ENCODE measurements at regions not wholly inside any gene's neighbourhood (a gene's known extent, or its start where the extent isn't known, plus 50 kb on each side); places are given as distances from the start of the nearest gene placed in this dataset.
"Not testable (repeated sequence)": the region's sequence is repeated elsewhere in the genome, so short reads cannot be mapped to it uniquely, and the experiment has no call there.

DNA sequence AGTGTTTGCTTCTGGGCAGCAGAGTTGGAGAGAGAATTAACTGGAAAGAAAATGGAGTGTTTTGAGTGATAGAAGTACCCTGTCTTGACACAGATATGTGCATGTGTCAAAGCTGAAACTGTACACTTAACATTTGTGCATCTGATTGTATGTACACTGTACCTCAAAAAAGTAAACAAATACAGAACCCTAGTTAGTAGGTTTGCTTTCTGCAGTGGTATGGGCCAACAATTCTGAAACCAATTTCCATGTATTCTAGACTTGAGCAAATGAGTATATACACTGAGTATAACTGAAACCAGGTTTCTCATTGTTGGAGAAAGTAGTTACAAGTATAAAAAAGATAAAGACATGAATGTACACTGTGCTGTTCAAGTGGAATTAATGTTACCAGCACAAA, 52.4 kb downstream of the ELAPOR2 start:
- no peak for DNase-seq

DNA sequence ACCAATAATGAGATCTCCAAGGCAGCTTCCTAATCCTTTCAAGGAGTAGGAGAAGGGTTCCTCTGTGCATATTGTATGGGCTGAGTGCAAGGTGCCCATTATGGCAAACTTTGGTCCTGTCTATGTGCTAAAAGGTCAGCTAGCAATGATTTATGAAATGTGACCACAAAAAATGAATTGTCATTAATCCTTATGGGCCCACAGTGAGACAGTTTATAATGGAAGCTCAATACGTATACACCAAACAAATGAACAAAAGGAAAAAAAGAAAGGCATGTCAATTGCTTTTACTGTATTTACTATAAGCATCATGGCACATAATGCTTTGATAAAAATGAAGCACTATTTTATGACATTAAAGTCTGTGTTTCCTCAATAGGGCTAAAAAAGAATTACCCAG, 54.5 kb downstream of the ELAPOR2 start:
- DNase-seq, result no peak

DNA sequence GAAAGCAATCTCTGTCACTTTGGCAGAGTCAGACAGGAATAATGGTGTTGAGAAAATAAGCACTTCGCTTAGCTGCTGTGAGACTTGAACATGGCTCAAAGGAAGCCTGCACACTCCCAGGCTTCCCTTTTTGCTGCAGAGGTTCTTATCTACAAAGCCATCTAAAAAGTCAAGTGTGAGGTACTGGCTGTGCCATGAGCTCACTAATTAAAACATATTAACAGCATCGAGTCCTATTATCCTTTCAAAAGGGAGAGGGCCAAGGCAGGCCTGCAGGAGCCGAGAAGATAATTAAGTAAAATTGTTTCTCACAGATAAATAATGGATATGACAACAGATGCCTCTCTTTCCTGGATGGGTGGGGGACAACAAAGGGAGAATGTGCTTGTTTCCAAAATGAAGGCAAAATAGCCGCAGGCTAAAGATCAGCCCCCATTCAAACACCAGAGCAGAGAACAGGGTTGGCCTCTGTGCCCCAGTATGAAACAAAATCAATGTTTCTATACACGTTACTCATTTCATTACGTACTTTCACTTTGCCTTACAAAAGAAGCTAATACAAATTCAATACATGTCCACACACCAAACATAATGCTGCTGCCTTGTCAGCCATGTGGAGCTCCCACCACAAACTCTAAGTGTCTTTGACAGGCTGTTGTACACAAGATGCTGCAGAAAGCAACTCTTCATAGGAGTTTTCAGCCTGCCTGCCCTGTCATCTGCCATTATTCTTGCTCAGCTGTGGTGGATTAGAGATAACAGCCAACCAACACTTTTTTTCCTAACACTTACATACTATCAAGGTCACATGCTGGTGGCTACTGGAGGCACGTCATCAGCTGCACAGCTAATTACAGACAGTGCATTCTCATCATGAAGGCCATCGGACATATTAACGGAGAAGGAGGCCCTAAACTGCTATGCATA, 55.3 kb downstream of the ELAPOR2 start:
- no peak for DNase-seq

DNA sequence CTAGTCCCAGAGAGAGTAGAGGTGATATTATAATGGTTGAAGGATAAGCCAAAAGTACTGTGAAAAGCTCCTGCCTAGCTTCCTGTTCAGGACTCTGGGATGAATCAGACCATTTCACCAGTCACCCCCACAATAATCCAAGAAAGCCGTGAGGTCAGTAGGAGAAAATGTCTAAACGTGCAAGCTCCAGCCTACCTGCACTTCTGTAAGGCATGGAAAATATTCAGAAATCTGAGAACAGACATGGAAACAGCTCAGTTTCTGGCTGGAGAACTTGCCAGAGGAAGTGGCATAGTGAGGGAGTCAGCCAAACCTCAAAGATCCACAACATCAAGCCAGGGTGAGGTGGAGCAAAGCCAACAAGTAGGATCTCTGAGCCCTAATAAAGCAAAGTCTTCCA, 58.2 kb downstream of the ELAPOR2 start:
- DNase-seq, result no peak

DNA sequence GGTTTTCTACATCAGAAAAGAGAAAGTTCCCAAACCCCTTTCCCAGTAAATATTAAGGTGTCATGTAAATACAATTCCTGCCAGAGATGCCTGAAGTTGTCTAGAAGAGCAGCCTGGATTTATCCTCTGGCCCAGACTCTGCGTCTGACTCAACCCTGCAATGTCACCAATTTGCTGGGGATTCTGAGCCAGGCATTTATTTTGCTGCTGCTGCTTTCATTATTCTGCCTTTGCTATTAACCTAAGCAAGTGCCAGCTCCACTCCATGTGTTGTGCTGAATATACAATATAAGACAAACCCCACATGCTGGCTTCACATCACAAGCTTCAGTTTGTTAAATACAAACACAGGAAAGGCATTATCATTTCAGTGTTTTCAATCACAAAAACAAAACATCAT, 59.1 kb downstream of the ELAPOR2 start:
- DNase-seq, result no peak

DNA sequence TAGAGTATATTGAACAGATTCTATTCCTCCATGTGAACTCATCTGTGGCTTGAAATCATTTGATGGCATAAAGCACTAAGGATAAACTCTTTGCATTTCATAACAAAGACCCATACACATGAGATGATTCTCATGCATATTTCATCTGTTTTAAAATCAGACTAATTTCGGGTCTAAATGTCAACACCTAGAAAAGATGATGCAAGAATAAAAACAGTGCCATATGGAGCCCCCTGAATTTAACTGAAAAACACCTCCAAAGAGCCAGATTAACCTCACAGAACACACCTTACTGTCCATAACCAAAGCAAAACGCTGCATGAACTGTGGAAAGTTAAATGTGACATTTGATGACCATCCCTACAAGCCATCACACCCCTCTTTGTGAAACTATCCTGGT, 59.7 kb downstream of the ELAPOR2 start:
- no peak for DNase-seq

DNA sequence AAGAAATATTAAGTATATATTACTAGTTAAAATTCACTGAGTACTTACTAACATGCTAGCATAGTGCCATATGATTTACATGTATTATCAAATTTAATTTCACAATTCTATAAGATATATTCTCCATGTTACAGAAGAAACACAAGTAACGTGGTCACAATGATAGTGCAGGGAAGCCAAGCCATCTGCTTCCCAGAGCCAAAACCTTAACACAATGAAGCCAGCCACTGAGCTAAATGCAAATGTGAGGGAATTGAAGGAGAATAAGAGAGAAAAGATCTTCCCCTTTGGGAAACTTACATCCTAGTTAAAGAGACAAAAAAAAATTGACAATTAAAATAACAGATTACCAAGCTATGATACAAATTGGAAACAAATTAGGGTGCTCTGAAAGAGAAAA, 63.6 kb downstream of the ELAPOR2 start:
- DNase-seq, result no peak

DNA sequence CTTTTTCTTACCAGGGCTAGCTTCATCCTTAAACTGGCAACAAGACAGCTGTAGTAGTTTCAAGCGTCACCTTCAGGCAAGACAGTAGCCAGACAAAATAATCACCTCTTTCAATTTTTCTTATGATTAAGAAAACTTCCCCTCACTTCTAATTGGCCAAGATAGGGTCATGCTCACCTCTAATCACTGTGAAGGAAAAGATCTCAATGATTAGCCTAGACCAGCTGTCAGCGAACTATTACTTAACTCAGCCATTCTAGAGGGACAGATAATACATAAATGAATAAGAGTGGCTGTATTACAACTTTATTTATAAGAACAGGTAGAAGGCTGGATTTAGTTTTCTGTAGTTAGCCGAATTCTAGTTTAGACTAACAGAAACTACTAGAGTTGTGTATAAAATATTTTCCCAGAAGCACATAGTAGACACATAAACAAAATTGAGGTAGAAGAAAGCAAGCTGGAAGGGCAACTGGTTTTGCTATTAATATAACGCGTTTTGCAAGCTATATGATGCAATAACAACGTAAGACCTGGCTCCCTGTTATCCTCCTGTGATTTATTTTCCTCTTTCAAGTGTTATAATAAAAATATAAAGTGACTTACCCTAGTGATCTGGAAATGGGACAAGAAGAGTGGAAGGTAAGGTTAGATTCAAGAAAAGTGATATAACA, 64.3 kb downstream of the ELAPOR2 start:
- DNase-seq, result no peak

DNA sequence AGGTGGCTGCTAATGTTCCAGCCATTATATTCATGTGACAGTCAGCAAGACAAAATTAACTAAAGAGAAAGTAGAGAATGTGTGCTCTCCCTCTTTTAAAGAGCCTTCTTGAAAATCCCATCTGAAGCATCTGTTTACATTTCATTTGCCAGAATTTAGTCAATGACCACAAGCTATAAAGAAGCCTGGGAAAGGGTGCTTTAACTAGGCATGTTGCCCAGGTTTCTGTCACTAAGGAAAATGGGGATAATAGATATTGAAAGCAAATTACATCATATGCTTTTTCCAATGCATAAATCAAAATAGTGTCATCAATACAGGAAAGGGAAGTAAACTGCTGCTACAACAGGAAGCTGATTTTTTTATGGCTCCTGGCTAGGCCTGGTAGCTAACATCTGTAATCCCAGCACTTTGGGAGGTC, 67.7 kb downstream of the ELAPOR2 start:
- DNase-seq, result no peak

DNA sequence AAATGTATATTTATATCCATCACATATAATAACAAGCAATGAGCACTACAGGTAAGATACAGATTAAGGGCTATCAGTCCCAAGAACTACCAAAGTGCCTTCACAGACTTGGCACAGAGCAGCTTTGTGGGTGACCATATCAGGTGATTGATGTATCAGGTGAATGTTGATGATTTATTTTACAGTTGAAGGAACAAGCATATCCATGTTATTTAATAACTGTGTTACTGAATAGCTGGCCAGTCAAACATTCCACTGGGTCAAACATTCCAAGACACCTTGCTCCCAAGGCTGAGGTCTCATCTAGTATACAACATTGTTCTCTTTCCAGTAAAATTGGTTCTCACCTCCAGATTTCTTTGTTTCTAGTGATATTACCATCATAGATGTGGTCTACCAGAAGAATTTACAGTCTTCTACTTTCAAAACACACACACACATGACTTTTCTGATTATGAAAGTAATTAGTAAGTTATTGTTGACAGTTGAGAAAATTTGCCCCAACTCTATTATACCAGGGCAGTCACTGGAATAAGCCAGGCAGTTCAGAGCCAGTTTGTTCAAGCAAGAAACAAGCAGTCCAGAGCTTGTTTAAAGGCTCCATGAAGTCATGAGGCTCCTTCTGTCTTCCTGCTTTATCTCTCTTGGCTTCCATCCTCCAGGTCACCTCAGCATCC, 68.2 kb downstream of the ELAPOR2 start:
- no peak for DNase-seq

DNA sequence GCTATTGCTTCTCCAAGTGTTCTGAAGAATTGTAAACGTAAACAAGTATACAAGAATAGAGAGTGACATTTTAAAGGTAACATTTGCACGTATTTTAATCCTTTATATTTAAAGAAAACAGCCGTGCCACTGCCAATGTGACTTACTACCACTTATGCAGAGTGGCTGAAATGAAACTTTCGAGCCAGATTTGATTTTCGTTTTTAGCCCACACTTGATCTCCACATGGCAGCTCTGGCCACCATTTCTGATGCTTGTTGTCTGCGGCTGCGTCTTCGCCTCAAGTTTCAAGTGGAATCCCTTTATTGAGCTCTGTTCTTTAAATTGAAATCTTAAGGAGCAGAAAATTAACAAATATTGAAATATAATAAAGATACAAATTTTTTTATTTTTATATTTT, 70.0 kb downstream of the ELAPOR2 start:
- DNase-seq, result no peak

DNA sequence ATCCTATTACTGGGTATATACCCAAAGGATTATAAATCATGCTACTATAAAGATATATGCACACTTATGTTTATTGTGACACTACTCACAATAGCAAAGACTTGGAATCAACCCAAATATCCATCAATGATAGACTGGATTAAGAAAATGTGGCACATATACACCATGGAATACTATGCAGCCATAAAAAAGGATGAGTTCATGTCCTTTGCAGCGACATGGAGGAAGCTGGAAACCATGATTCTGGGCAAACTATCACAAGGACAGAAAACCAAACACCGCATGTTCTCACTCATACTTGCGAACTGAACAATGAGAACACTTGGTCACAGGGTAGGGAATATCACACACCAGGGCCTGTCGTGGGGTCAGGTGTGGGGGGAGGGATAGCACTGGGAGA, 71.6 kb downstream of the ELAPOR2 start:
- not testable (repeated sequence) for DNase-seq

DNA sequence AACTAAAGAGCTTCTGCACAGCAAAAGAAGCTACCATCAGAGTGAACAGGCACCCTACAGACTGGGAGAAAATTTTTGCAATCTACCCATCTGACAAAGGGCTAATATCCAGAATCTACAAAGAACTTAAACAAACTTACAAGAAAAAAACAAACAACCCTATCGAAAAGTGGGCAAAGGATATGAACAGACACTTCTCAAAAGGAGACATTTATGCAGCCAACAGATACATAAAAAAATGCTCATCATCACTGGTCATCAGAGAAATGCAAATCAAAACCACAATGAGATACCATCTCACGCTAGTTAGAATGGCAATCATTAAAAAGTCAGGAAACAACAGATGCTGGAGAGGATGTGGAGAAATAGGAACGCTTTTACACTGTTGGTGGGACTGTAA, 72.1 kb downstream of the ELAPOR2 start:
- DNase-seq, result not testable (repeated sequence)

DNA sequence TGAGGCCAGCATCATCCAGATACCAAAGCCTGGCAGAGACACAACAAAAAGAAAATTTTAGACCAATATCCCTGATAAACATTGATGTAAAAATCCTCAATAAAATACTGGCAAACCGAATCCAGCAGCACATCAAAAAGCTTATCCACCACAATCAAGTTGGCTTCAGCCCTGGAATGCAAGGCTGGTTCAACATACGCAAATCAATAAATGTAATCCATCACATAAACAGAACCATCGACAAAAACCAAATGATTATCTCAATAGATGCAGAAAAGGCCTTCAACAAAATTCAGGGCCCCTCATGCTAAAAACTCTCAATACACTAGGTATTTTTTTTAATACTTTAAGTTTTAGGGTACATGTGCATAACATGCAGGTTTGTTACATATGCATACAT, 74.1 kb downstream of the ELAPOR2 start:
- DNase-seq, result not testable (repeated sequence)

DNA sequence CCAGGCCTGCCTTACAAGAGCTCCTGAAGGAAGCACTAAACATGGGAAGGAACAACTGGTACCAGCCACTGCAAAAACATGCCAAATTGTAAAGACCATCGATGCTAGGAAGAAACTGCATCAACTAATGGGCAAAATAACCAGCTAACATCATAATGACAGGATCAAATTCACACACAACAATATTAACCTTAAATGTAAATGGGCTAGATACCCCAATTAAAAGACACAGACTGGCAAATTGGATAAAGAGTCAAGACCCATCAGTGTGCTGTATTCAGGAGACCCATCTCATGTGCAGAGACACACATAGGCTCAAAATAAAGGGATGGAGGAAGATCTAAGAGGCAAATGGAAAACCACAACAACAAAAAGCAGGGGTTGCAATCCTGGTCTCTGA, 75.8 kb downstream of the ELAPOR2 start:
- not testable (repeated sequence) for DNase-seq

DNA sequence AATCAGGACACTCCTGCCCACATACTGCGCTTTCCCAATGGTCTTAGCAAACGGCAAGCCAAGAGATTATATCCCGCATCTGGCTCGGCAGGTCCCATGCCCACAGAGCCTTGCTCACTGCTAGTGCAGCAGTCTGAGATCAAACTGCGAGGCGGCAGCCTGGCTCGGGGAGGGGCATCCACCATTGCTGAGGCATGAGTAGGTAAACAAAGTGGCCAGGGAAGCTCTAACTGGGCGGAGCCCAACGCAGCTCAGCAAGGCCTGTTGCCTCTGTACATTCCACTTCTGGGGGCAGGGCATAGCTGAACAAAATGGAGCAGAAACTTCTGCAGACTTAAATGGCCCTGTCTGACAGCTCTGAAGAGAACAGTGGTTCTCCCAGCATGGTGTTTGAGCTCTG, 77.5 kb downstream of the ELAPOR2 start:
- not testable (repeated sequence) for DNase-seq

DNA sequence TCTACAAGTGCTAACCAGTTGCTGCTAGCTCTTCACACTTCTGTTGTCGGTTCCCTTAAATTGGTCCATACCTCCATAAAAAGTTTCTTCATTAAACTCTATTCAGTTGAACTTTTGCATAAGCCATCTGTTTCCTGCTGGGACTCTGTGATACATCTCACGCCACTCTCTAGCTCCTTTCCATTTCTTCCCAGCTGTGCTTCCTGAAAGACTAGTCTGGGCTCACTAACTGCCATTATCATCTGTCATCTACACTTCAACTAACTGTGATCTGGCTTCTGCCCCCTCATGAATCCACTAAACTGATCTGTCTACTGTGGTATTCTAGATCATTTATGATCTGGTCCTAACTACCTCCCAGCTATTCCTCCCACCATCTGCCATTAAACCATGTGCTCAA, 78.3 kb downstream of the ELAPOR2 start:
- no peak for DNase-seq

DNA sequence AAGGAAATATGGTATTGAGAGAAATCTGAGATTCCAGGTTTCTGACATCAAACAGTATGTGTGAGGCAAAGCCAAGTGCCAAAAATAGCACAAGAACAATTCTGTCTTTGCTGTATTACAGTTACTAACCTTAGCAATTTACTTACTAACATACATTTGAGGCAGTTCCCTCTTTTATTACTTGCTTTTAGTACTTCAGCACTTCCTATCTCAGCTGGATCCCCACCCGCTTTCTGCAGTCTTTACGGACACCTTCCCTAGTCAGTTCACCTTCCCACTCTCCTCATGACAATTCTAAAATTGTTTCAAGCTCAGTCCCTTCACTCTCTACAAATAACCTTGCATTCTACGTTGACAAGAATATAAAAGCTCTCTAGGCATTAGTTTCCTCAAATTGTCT, 79.2 kb downstream of the ELAPOR2 start:
- no peak for DNase-seq

DNA sequence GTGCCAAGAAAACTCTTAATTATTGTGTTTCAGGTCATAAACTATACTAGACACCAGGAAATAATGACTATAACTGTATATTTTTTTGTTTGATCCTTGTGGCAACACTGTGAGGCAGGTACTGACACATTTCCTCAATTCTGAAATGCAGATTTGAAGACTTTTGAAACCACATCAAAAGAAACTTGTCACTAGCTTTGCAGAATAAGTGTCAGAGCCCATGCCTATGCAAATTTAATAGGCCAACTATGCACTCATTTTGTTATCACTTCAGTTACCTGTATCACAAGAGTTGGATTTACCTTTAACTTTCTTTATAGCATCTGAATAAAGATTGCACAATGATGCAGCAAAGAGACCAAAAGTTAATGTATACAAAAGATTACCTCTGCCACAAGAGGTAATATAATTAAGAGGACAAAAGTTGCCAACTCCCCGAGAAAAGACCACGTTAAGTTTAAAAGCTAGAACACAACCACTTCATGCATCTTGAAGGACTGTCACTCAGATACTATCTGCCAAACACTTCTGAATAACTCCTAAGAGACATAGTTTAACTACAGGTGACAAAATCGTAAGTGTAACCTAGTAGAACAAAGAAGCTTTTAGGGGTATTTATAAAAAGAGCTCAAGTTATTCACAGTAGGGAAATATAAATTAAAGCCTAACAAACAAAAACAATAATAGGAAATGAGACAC, 80.5 kb downstream of the ELAPOR2 start:
- no peak for DNase-seq

DNA sequence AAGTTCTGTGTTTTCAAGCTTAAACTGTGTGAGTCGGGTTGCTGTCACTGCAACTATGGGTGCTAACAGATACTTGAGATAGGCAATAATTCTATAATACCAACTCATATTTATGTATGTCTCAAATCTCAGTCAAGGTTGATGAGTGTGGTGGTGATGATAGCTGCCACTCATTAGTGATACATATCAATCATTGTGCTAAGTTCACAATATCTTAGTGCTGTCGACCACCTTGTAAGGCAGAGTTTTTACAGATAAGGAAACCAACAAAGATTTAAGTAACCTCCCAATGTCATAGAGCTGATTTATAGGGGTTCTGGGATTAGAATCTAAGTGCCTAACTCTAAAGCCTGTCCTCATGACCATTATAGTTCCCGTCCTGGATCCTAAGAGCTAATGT, 82.5 kb downstream of the ELAPOR2 start:
- DNase-seq, result no peak

DNA sequence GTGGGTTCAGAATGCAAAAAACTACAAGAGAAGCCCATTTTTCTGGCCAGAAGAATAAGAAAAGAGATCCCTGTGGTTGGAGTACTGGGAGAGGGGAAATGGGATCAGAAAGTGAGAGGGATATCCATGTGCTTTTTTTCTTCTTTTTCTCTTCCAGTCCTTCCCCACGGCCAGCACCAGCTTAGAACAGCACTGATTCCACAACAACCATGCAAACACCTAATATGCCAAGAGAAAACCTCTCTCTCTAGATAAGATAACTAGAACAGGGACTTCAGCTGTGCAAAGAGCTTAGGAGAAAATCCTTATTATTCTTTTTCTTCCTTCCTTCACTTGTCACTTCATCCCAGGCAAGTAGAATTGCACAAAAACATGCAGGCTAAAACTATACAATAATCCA, 83.5 kb downstream of the ELAPOR2 start:
- no peak for DNase-seq

DNA sequence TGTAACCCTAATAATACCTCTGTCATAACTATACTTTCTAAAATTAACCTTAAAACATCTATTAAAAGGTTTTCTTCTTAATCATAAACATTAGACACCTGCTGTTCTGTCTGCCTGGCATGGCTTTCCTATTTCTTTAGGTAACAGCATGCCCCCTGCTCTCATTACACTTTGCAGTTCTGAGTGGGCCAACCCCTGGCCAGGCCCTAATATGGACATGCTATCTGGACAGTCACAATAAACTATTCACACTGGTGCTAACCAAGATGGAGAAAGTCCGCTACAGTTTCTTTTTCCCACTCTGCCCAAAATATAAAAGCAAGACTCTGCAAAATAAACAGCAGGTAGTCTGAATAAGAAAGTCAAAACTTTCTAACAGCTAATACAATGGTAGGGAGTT, 84.0 kb downstream of the ELAPOR2 start:
- DNase-seq, result no peak

DNA sequence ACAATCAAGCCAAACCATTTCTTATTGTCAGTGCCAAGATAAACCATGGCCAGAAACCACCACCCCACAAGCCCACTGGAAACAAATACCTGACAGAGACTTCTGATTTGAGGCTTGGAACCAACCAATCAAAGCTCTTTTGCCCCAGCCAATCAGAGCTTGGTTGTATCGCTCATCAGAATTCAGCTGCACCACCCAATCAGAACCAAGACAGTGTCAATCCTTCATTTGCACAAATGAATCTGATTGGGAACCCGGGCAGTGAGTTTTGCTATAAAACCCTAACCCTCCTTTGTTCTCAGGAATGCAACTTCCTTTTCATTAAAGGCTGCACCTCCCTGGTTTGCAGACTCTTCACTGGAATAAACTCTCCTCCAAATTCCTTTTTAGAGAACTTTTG, 87.4 kb downstream of the ELAPOR2 start:
- no peak for DNase-seq
